ENCODE measurements at regions not wholly inside any gene's neighbourhood (a gene's known extent, or its start where the extent isn't known, plus 50 kb on each side); places are given as distances from the start of the nearest gene placed in this dataset.

DNA sequence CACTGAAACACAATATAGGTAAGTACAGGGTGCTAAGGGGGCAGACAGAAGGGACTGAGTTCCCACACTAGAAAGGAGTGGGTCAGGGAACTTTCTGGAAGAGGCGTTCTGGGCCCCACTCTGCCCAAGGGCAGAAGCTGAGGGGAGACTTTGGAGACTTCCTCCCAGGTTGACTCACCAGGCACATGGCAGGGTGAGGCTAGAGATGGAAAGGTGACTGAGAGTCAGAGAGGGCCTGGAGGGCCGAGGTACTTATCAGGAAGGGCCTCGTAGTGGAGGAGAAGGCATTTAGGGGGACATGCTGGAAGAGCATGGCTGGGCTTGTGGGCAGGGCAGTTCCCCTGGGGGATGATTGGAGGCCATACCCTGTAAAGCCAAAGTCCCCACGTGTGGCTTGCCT, 159.9 kb upstream of the JUN start:
- ATAC-seq, result no peak
- no TSS peak for BruUV-seq (replicated peaks)
- no peak for DNase-seq (ENCODE audit: low read depth, low spot score)
- POLR2A ChIA-PET, result no interaction called here
- no peaks in the 10 kb centered on the region for H3K36me3 ChIP-seq (ENCODE audit: control insufficient read depth, insufficient read depth, low read length)
- no peak overlapping the region for H3K4me3 ChIP-seq (ENCODE audit: low read depth in 2 of 2, low read length in 2 of 2)
- H3K9me3 ChIP-seq (ENCODE audit: control insufficient read depth, insufficient read depth, low read depth, low read length), result no peaks in the 10 kb centered on the region; the same call in 1 of the 2 replicates
- H3K27me3 ChIP-seq (ENCODE audit: control insufficient read depth, insufficient read depth, low read length), result no peaks in the 10 kb centered on the region
- no peaks in the 10 kb centered on the region for H3K4me1 ChIP-seq (ENCODE audit: control insufficient read depth, insufficient read depth, low read length)
- intact Hi-C loops (cut with micrococcal nuclease; ENCODE audit: unreplicated experiment) (no loop called here), in situ Hi-C loops (cut with HindIII; ENCODE audit: low pct_unique_long_range_greater_than_20kb, low sequenced_read_pairs) (no loop called here)
- H3K27ac ChIP-seq (ENCODE audit: low read length), result 0 out of 2 replicates have a peak overlapping the region, but pooled peaks have one; percentile 7
- CTCF ChIA-PET, result no interaction called here
- TF ChIP-seq SIN3A (IDR thresholded peaks at IDR 0.05; ENCODE audit: borderline replicate concordance, insufficient read depth, low read depth, low read length) (no peak), TCF7L2 (IDR thresholded peaks at IDR 0.05; ENCODE audit: low read depth, low read length) (no peak), POLR2AphosphoS5 (IDR thresholded peaks at IDR 0.05; ENCODE audit: low read depth, low read length) (no peak), REST (IDR thresholded peaks at IDR 0.05; ENCODE audit: insufficient read depth in 1 of 2, low read depth in 2 of 2, low read length in 1 of 2) (no peak)
- TF ChIP-seq, protein P1, sequence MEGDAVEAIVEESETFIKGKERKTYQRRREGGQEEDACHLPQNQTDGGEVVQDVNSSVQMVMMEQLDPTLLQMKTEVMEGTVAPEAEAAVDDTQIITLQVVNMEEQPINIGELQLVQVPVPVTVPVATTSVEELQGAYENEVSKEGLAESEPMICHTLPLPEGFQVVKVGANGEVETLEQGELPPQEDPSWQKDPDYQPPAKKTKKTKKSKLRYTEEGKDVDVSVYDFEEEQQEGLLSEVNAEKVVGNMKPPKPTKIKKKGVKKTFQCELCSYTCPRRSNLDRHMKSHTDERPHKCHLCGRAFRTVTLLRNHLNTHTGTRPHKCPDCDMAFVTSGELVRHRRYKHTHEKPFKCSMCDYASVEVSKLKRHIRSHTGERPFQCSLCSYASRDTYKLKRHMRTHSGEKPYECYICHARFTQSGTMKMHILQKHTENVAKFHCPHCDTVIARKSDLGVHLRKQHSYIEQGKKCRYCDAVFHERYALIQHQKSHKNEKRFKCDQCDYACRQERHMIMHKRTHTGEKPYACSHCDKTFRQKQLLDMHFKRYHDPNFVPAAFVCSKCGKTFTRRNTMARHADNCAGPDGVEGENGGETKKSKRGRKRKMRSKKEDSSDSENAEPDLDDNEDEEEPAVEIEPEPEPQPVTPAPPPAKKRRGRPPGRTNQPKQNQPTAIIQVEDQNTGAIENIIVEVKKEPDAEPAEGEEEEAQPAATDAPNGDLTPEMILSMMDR (IDR thresholded peaks at IDR 0.05), result no peak

GRCh38 chr1:58944439-58944838, 160.6 kb upstream of the JUN start:
- in situ Hi-C loops (cut with HindIII; ENCODE audit: low pct_unique_long_range_greater_than_20kb, low sequenced_read_pairs), result no loop called here
- CTCF ChIA-PET, result no interaction called here
- Histone ChIP-seq H3K4me1 (ENCODE audit: control insufficient read depth, insufficient read depth, low read length) (no peaks in the 10 kb centered on the region), H3K36me3 (ENCODE audit: control insufficient read depth, insufficient read depth, low read length) (no peaks in the 10 kb centered on the region), H3K9me3 (ENCODE audit: control insufficient read depth, insufficient read depth, low read depth, low read length) (no peaks in the 10 kb centered on the region; the same call in 1 of the 2 replicates), H3K27ac (ENCODE audit: low read length) (no peak overlapping the region), H3K27me3 (ENCODE audit: control insufficient read depth, insufficient read depth, low read length) (no peaks in the 10 kb centered on the region), H3K4me3 (ENCODE audit: low read depth in 2 of 2, low read length in 2 of 2) (no peak overlapping the region)
- intact Hi-C loops (cut with micrococcal nuclease; ENCODE audit: unreplicated experiment), result no loop called here
- TF ChIP-seq REST (IDR thresholded peaks at IDR 0.05; ENCODE audit: insufficient read depth in 1 of 2, low read depth in 2 of 2, low read length in 1 of 2) (no peak), SIN3A (IDR thresholded peaks at IDR 0.05; ENCODE audit: borderline replicate concordance, insufficient read depth, low read depth, low read length) (no peak), POLR2AphosphoS5 (IDR thresholded peaks at IDR 0.05; ENCODE audit: low read depth, low read length) (no peak), TCF7L2 (IDR thresholded peaks at IDR 0.05; ENCODE audit: low read depth, low read length) (no peak)
- TF ChIP-seq, protein P1 (IDR thresholded peaks at IDR 0.05), result no peak
- no TSS peak for BruUV-seq (replicated peaks)
- ATAC-seq (no peak), DNase-seq (ENCODE audit: low read depth, low spot score) (no peak)
- POLR2A ChIA-PET, result no interaction called here
